Neural cell (in vitro differentiated cells): ENCODE measurements at regions not wholly inside any gene's neighbourhood (a gene's known extent, or its start where the extent isn't known, plus 50 kb on each side); places are given as distances from the start of the nearest gene placed in this dataset.

Experiments
- EP300 ChIP-seq: fragments of 450-650 bp; conservative IDR thresholded peaks from 2 replicates; pipeline ENCODE4 v1.6.1; 2014; ENCODE audit warnings: antibody characterized with exemption, mild to moderate bottlenecking, moderate library complexity; ENCODE audit not compliant: poor library complexity, severe bottlenecking
- EZH2 ChIP-seq: fragments of 200-600, 300-800 bp; shearing (Covaris generic), sonication (generic); IDR thresholded peaks from 2 replicates; pipeline ENCODE4 v1.6.1; 2014; ENCODE audit warnings: antibody characterized with exemption, low read length, borderline replicate concordance, mild to moderate bottlenecking; ENCODE audit not compliant: insufficient read depth, poor library complexity, severe bottlenecking
- MXI1 ChIP-seq: fragments of 450-650 bp; conservative IDR thresholded peaks from 2 replicates; pipeline ENCODE4 v1.6.1; 2014; ENCODE audit warnings: antibody characterized with exemption, mild to moderate bottlenecking; ENCODE audit not compliant: poor library complexity, severe bottlenecking
- TAF1 ChIP-seq: IDR thresholded peaks from 2 replicates; pipeline ENCODE4 v1.6.1; 2012; ENCODE audit warnings: low read depth
- TF ChIP-seq, protein P1 (sequence below): fragments of 450-650 bp; IDR thresholded peaks from 2 replicates; pipeline ENCODE4 v1.5.1; 2014; ENCODE audit warnings: antibody characterized with exemption, mild to moderate bottlenecking, moderate library complexity; ENCODE audit not compliant: poor library complexity, severe bottlenecking
- TF ChIP-seq, protein P2 (sequence below): IDR thresholded peaks from 2 replicates; pipeline ENCODE4 v1.6.1; 2012; ENCODE audit warnings: borderline replicate concordance

DNA sequence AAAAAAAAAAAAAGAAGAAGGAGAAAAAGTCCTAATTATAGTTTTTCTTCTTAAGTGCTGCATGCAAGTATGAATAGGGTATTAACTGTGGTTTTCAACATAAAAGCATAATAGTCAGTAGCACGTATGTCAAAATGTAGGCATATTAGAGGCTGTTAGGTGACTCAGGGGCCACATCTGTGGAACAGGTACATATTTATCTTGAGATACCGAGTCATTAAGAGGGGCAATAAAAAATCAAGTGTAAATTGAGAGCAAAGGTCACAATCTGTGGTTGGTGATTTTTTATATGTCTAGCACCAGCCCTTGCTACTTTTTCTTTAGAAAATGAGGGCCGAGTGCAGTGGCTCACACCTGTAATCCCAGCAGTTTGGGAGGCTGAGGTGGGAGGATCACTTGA lies 1113.8 kb upstream of the RBFOX1 start:
- TF ChIP-seq, protein P1, sequence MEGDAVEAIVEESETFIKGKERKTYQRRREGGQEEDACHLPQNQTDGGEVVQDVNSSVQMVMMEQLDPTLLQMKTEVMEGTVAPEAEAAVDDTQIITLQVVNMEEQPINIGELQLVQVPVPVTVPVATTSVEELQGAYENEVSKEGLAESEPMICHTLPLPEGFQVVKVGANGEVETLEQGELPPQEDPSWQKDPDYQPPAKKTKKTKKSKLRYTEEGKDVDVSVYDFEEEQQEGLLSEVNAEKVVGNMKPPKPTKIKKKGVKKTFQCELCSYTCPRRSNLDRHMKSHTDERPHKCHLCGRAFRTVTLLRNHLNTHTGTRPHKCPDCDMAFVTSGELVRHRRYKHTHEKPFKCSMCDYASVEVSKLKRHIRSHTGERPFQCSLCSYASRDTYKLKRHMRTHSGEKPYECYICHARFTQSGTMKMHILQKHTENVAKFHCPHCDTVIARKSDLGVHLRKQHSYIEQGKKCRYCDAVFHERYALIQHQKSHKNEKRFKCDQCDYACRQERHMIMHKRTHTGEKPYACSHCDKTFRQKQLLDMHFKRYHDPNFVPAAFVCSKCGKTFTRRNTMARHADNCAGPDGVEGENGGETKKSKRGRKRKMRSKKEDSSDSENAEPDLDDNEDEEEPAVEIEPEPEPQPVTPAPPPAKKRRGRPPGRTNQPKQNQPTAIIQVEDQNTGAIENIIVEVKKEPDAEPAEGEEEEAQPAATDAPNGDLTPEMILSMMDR: no peak
- TF ChIP-seq, protein P2, sequence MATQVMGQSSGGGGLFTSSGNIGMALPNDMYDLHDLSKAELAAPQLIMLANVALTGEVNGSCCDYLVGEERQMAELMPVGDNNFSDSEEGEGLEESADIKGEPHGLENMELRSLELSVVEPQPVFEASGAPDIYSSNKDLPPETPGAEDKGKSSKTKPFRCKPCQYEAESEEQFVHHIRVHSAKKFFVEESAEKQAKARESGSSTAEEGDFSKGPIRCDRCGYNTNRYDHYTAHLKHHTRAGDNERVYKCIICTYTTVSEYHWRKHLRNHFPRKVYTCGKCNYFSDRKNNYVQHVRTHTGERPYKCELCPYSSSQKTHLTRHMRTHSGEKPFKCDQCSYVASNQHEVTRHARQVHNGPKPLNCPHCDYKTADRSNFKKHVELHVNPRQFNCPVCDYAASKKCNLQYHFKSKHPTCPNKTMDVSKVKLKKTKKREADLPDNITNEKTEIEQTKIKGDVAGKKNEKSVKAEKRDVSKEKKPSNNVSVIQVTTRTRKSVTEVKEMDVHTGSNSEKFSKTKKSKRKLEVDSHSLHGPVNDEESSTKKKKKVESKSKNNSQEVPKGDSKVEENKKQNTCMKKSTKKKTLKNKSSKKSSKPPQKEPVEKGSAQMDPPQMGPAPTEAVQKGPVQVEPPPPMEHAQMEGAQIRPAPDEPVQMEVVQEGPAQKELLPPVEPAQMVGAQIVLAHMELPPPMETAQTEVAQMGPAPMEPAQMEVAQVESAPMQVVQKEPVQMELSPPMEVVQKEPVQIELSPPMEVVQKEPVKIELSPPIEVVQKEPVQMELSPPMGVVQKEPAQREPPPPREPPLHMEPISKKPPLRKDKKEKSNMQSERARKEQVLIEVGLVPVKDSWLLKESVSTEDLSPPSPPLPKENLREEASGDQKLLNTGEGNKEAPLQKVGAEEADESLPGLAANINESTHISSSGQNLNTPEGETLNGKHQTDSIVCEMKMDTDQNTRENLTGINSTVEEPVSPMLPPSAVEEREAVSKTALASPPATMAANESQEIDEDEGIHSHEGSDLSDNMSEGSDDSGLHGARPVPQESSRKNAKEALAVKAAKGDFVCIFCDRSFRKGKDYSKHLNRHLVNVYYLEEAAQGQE: no peak
- TF ChIP-seq EZH2 (no peak), MXI1 (no peak), EP300 (no peak), TAF1 (no peak)
